Thyroid gland (tissue), 4 donors: ENCODE measurements at regions not wholly inside any gene's neighbourhood (a gene's known extent, or its start where the extent isn't known, plus 50 kb on each side); places are given as distances from the start of the nearest gene placed in this dataset.

Source experiments
- DNase-seq, 2 donors: peaks; one replicate each; pipeline ENCODE4 v3.0.0-alpha.2; 2019
- H3K27ac ChIP-seq, 3 donors: fragments of 200-600 bp; sonication (generic); 1 replicate in 2 of 3; 2 replicates in 1 of 3; pipeline ENCODE4 v1.5.1; 2016 to 2019; ENCODE audit warnings: mild to moderate bottlenecking in 1 of 3, moderate library complexity in 1 of 3
- H3K27me3 ChIP-seq: fragments of 200-600 bp; sonication (generic); one replicate; pipeline ENCODE4 v1.5.1; 2019
- H3K36me3 ChIP-seq, 2 donors: fragments of 200-600 bp; sonication (generic); one replicate each; pipeline ENCODE4 v1.5.1; 2016 to 2019
- H3K4me1 ChIP-seq, 2 donors: fragments of 200-600 bp; sonication (generic); one replicate each; pipeline ENCODE4 v1.5.1; 2017 to 2019
- H3K4me3 ChIP-seq, 3 donors: fragments of 200-600 bp; sonication (generic); replicated peaks in 1 of 3; 1 replicate in 2 of 3; 2 replicates in 1 of 3; pipeline ENCODE4 v1.5.1; 2016; ENCODE audit warnings: mild to moderate bottlenecking in 1 of 3
- H3K9me3 ChIP-seq: fragments of 200-600 bp; sonication (generic); one replicate; pipeline ENCODE4 v1.5.1; 2017
- POLR2A ChIP-seq, 2 donors: fragments of 450-650 bp; IDR thresholded peaks; one replicate each; pipeline ENCODE4 v1.6.1; 2017; ENCODE audit warnings: antibody characterized with exemption in 2 of 2, mild to moderate bottlenecking in 2 of 2, moderate library complexity in 1 of 2
- WGBS, 2 donors: methylation state at CpG; one replicate each; pipeline ENCODE4 v1.1.5; 2017; 5-methylcytosine and 5-hydroxymethylcytosine counted together
- intact Hi-C: fragments of 100-400 bp; cut with DNase I; formaldehyde crosslinking; loops from one replicate; pipeline ENCODE4 v1.15.1; 2023
- TF ChIP-seq, protein P1 (sequence below), 6 experiments: fragments of 200-600 bp in 3 of 6; fragments of 450-650 bp in 3 of 6; sonication (generic) in 3 of 6; IDR thresholded peaks; one replicate each; pipeline ENCODE4 v1.5.1; 2016 to 2019; ENCODE audit warnings: antibody characterized with exemption in 6 of 6, mild to moderate bottlenecking in 2 of 6, inconsistent platforms in 1 of 6, moderate library complexity in 1 of 6

DNA sequence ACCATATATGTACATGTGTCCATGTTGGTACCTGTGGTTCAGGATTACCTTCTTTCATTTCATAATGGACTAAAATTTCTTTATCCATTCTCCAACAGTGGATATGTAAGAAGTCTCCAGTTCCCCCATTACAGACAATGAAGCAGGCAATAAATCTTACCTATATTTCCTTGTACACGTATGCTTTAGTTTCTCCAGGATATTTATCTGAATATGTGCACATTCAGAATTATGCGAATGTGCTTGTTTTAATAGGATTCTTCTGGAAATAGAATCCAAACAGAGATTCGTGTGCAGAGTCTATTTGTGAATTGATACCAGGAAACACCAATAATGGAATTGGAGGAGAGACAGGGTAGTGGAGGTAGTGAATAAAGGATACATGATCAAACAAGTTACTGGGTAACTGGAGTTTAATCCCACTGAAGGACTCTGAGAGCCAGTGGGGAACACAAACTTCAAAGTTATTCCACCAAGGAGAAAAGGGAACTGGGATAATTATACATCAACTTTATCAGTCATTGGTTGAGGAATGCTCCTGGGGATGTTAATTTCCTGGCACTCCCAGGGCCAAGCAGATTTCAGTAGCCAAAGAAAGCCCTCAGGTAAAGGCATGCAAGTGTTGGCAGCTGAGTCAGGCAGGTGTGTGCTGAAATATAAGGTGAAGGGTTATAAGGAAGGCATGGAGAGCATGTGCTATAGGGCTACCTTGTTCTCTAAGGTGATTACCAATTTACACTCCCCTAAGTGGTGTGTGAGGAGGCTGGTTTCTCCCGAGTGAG is 374.9 kb upstream of the PBX1 start:
- intact Hi-C loops: no loop called here
- Histone ChIP-seq H3K4me1 (no peaks in the 10 kb centered on the region), H3K27ac (no peak overlapping the region), H3K36me3 (no peaks in the 10 kb centered on the region), H3K4me3 (no peak overlapping the region), H3K9me3 (no peaks in the 10 kb centered on the region), H3K27me3 (no peaks in the 10 kb centered on the region)
- WGBS, 2 donors: 84 to 89% methylated on average over 4 of the region's 4 CpGs
- TF ChIP-seq, protein P1, sequence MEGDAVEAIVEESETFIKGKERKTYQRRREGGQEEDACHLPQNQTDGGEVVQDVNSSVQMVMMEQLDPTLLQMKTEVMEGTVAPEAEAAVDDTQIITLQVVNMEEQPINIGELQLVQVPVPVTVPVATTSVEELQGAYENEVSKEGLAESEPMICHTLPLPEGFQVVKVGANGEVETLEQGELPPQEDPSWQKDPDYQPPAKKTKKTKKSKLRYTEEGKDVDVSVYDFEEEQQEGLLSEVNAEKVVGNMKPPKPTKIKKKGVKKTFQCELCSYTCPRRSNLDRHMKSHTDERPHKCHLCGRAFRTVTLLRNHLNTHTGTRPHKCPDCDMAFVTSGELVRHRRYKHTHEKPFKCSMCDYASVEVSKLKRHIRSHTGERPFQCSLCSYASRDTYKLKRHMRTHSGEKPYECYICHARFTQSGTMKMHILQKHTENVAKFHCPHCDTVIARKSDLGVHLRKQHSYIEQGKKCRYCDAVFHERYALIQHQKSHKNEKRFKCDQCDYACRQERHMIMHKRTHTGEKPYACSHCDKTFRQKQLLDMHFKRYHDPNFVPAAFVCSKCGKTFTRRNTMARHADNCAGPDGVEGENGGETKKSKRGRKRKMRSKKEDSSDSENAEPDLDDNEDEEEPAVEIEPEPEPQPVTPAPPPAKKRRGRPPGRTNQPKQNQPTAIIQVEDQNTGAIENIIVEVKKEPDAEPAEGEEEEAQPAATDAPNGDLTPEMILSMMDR (IDR thresholded peaks at IDR 0.05): no peak
- no peak for TF ChIP-seq POLR2A (IDR thresholded peaks at IDR 0.05)
- DNase-seq: no peak

DNA sequence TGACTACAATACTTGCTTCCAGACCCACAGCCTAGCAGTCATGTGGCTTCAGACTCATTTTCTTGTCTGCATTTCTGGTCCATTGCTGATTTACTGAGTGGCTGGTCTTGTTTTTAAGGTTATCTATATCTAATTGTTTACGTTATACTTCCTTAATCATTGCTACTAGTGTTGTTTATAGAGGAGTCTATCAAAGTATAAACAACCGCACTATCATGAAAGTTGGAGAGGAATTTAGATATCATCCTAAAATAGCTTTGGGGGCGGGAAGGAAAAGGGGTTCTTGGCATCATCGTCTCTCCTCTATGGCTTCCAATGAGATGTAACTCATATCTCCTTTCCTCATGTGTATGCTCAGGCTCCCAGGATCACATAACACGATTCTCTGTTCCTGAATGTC is 372.1 kb upstream of the PBX1 start:
- Histone ChIP-seq H3K27me3 (no peaks in the 10 kb centered on the region), H3K9me3 (no peaks in the 10 kb centered on the region), H3K4me1 (no peaks in the 10 kb centered on the region), H3K36me3 (no peaks in the 10 kb centered on the region), H3K27ac (no peak overlapping the region), H3K4me3 (no peak overlapping the region)
- DNase-seq: no peak
- WGBS, 2 donors: 79 to 88% methylated on average over 5 of the region's 5 CpGs
- TF ChIP-seq, protein P1 (IDR thresholded peaks at IDR 0.05): no peak
- no peak for TF ChIP-seq POLR2A (IDR thresholded peaks at IDR 0.05)
- intact Hi-C loops: no loop called here

DNA sequence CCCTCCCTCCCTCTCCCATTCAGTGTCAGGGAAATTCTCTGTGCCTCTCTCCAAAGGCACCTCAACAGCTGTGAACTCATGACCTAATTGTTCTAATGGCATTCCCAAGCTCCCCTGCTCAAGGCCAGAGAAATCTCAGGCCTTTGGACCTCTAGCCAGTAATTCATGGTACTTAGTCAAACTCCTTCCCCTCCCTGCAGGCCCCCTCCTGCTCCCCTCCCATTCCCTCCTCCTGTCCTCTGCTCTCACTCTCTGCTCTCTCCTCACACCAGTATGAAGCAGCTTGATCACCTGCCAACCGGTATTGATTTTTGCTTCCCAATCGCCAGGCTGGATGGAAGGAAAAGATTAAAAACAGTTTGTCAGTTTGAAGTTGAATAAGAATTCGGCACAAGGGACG is 370.5 kb upstream of the PBX1 start:
- WGBS, 2 donors: 40 to 47% methylated on average over 4 of the region's 4 CpGs
- DNase-seq: no peak
- H3K9me3 ChIP-seq: no peaks in the 10 kb centered on the region
- intact Hi-C loops: no loop called here
- no peak overlapping the region for H3K4me3 ChIP-seq
- no peaks in the 10 kb centered on the region for H3K27me3 ChIP-seq
- H3K4me1 ChIP-seq: no peaks in the 10 kb centered on the region
- TF ChIP-seq, protein P1 (IDR thresholded peaks at IDR 0.05): no peak
- TF ChIP-seq POLR2A (IDR thresholded peaks at IDR 0.05): no peak
- no peak overlapping the region for H3K27ac ChIP-seq
- H3K36me3 ChIP-seq: no peaks in the 10 kb centered on the region

DNA sequence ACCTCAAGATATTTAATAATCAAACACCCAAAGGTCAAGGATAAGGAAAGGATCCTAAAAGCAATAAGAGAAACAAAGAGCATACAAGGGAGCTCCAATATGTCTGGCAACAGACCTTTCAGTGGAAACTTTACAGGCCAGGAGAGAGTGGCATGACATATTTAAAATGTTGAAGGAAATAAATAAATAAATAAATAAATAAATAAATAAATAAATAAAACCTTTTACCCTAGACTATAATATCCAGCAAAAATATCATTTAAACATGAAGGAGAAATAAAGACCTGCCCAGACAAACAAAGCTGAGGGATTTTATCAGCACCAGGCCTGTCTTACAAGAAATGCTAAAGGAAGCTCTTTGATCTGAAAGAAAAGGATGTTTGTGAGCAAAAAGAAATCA is 367.8 kb upstream of the PBX1 start:
- no peak for DNase-seq
- H3K9me3 ChIP-seq: no peaks in the 10 kb centered on the region
- no peak overlapping the region for H3K4me3 ChIP-seq
- no peaks in the 10 kb centered on the region for H3K27me3 ChIP-seq
- H3K27ac ChIP-seq: no peak overlapping the region
- no peaks in the 10 kb centered on the region for H3K4me1 ChIP-seq
- no peaks in the 10 kb centered on the region for H3K36me3 ChIP-seq
- TF ChIP-seq, protein P1 (IDR thresholded peaks at IDR 0.05): no peak
- TF ChIP-seq POLR2A (IDR thresholded peaks at IDR 0.05): no peak
- intact Hi-C loops: no loop called here

DNA sequence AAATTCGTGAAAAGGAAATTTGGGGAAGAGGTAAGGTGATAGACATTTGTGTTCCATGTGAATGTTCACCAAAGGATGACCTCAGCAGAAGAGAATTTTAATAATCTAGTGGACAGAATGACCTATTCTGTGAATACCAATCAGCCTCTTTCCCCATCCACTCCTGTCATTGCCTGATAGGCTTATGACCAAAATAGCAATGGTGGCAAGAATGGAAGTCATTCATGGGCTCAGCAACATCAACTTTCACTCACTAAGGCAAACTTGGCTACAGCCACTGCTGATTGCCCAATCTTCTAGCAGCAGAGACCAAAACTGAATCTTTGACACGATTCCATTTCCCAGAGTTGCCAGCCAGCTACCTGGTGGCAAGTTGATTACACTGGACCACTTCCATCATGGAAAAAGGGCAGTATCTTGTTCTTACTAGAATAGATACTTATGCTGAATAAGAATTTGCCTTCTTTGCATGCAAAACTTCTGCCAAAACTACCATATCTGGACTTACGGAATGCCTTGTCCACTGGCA is 348.7 kb upstream of the PBX1 start:
- no peak overlapping the region for H3K27ac ChIP-seq
- H3K4me3 ChIP-seq: no peak overlapping the region
- H3K9me3 ChIP-seq: no peaks in the 10 kb centered on the region
- WGBS, 2 donors: 84 to 87% methylated on average over 3 of the region's 3 CpGs
- no peak for DNase-seq
- no peaks in the 10 kb centered on the region for H3K4me1 ChIP-seq
- no peaks in the 10 kb centered on the region for H3K27me3 ChIP-seq
- TF ChIP-seq, protein P1 (IDR thresholded peaks at IDR 0.05): no peak
- intact Hi-C loops: no loop called here
- H3K36me3 ChIP-seq: no peaks in the 10 kb centered on the region
